B cell (primary cell): ENCODE measurements at regions not wholly inside any gene's neighbourhood (a gene's known extent, or its start where the extent isn't known, plus 50 kb on each side); places are given as distances from the start of the nearest gene placed in this dataset.

Experiments used
- ATAC-seq: fragments of 200-7000 bp; cut with Tn5 transposase; one replicate; pipeline ENCODE4 v1.10.0; 2021; ENCODE audit warnings: low read depth, mild to moderate bottlenecking, moderate number of reproducible peaks, moderate library complexity
- CTCF ChIA-PET: fragments of 350-600 bp; sonication (Branson Sonifier 250); formaldehyde crosslinking; loops from one replicate; lab custom pipeline; 2021; ENCODE audit warnings: antibody characterized with exemption, inconsistent platforms; lab: Charles Lee
- POLR2A ChIA-PET: fragments of 350-600 bp; sonication (Branson Sonifier 250); formaldehyde crosslinking; loops from one replicate; lab custom pipeline; 2021; ENCODE audit warnings: antibody characterized with exemption; lab: Charles Lee
- DNase-seq: peaks from one replicate; pipeline ENCODE4 v3.0.0; 2013
- H2AFZ ChIP-seq: 2 replicates; pipeline ENCODE4 v1.6.1; 2012; ENCODE audit warnings: mild to moderate bottlenecking, low read depth, low read length; ENCODE audit not compliant: insufficient read depth, poor library complexity, severe bottlenecking
- H3K27ac ChIP-seq, 2 donors: 1 replicate in 1 of 2; 2 replicates in 1 of 2; pipeline ENCODE4 v1.5.1; 2012 to 2013; ENCODE audit warnings: low read length in 2 of 2, mild to moderate bottlenecking in 2 of 2, moderate library complexity in 1 of 2
- H3K27me3 ChIP-seq, 4 experiments: fragments of 200-600 bp in 1 of 4; sonication (generic) in 1 of 4; replicated peaks in 1 of 4; 1 replicate in 2 of 4; 2 replicates in 2 of 4; pipeline versions ENCODE4 v1.6.1 to v1.7.0; 2013 to 2016; ENCODE audit warnings: low read length in 3 of 4, mild to moderate bottlenecking in 2 of 4, mixed read lengths in 1 of 4, moderate library complexity in 1 of 4; ENCODE audit not compliant: insufficient read depth in 4 of 4, control insufficient read depth in 3 of 4; ENCODE audit errors: control extremely low read depth in 1 of 4
- H3K36me3 ChIP-seq, 2 experiments: replicated peaks in 1 of 2; 1 replicate in 1 of 2; 2 replicates in 1 of 2; pipeline versions ENCODE4 v1.6.1 to v1.7.1; 2013; ENCODE audit warnings: low read length in 1 of 2; ENCODE audit not compliant: insufficient read depth in 2 of 2, control insufficient read depth in 1 of 2; ENCODE audit errors: control extremely low read depth in 1 of 2, extremely low read depth in 1 of 2
- H3K4me1 ChIP-seq, 2 donors: fragments of 200-600 bp in 1 of 2; sonication (generic) in 1 of 2; 1 replicate in 1 of 2; 2 replicates in 1 of 2; pipeline versions ENCODE4 v1.5.1 to v1.6.1; 2013 to 2017; ENCODE audit warnings: low read length in 2 of 2; ENCODE audit not compliant: control insufficient read depth in 2 of 2, insufficient read depth in 2 of 2
- H3K4me2 ChIP-seq: replicated peaks from 2 replicates; pipeline ENCODE3; 2012; ENCODE audit warnings: mild to moderate bottlenecking, low read depth, low read length; ENCODE audit not compliant: poor library complexity, severe bottlenecking
- H3K4me3 ChIP-seq, 5 experiments: fragments of 200-600 bp in 1 of 5; sonication (generic) in 1 of 5; 1 replicate in 3 of 5; 2 replicates in 2 of 5; pipeline versions ENCODE4 v1.5.1 to v1.7.0; 2011 to 2016; ENCODE audit warnings: low read length in 4 of 5, mild to moderate bottlenecking in 4 of 5, low read depth in 2 of 5, control low read depth in 1 of 5, moderate library complexity in 1 of 5; ENCODE audit not compliant: insufficient read depth in 1 of 5; ENCODE audit errors: control extremely low read depth in 1 of 5, extremely low read depth in 1 of 5
- H3K79me2 ChIP-seq: fragments of 200-600 bp; sonication (generic); one replicate; pipeline ENCODE4 v1.6.0; 2016; ENCODE audit warnings: low read length; ENCODE audit not compliant: control insufficient read depth, insufficient read depth
- H3K9ac ChIP-seq: fragments of 200-600 bp; sonication (generic); 2 replicates; pipeline ENCODE4 v1.6.1; 2017; ENCODE audit warnings: mild to moderate bottlenecking, low read length, moderate library complexity
- H3K9me3 ChIP-seq, 3 donors: one replicate each; pipeline versions ENCODE4 v1.6.1 to v1.7.1; 2013; ENCODE audit warnings: low read length in 2 of 3; ENCODE audit not compliant: control insufficient read depth in 2 of 3, insufficient read depth in 1 of 3; ENCODE audit errors: control extremely low read depth in 1 of 3
- H4K20me1 ChIP-seq: 2 replicates; pipeline ENCODE4 v1.6.0; 2012; ENCODE audit warnings: mild to moderate bottlenecking, low read length; ENCODE audit not compliant: insufficient read depth, control insufficient read depth, poor library complexity, severe bottlenecking
- H3K27ac Mint-ChIP-seq: one replicate; pipeline ENCODE4 v1.8.0; 2021; ENCODE audit warnings: mixed read lengths
- H3K27me3 Mint-ChIP-seq: one replicate; pipeline ENCODE4 v1.8.0; 2021; ENCODE audit warnings: mixed read lengths
- H3K4me1 Mint-ChIP-seq: one replicate; pipeline ENCODE4 v1.8.0; 2021; ENCODE audit warnings: mixed read lengths
- H3K4me3 Mint-ChIP-seq: one replicate; pipeline ENCODE4 v1.8.0; 2021; ENCODE audit warnings: mixed read lengths
- H3K9me3 Mint-ChIP-seq: one replicate; pipeline ENCODE4 v1.8.0; 2022; ENCODE audit warnings: mixed read lengths; ENCODE audit not compliant: insufficient read depth
- CTCF ChIP-seq: fragments of 200-600 bp; IDR thresholded peaks from one replicate; pipeline ENCODE4 v1.8.0; 2022; ENCODE audit warnings: antibody characterized with exemption, mild to moderate bottlenecking
- EZH2 ChIP-seq: IDR thresholded peaks from 2 replicates; pipeline ENCODE4 v1.6.1; 2012; ENCODE audit warnings: borderline replicate concordance, low read depth, mild to moderate bottlenecking, moderate library complexity, low read length; ENCODE audit not compliant: insufficient read depth, poor library complexity, severe bottlenecking
- WGBS: methylation state at CpG from one replicate; pipeline ENCODE4 v1.1.5; 2013; ENCODE audit warnings: missing lambda C conversion rate; ENCODE audit not compliant: insufficient coverage; 5-methylcytosine and 5-hydroxymethylcytosine counted together
- intact Hi-C: fragments of 100-400 bp; cut with micrococcal nuclease; formaldehyde crosslinking; loops from one replicate; pipeline ENCODE4 v1.10.0; 2022

- CTCF ChIA-PET = no interaction called here
- no peak overlapping the region for H3K4me3 ChIP-seq
- H3K9me3 ChIP-seq = peaks cover 0 to 16% (median 4%) of the 10 kb centered on the region in 3 donors
- TF ChIP-seq CTCF (no peak), EZH2 (no peak)
- no peak overlapping the region for H3K27ac ChIP-seq
- H4K20me1 ChIP-seq = no peaks in the 10 kb centered on the region
- DNase-seq (no peak), ATAC-seq (no peak)
- no CpG with 5 or more reads among the region's 3 CpGs for WGBS
- Mint-ChIP-seq H3K4me3 (no peak overlapping the region), H3K9me3 (peaks cover 29% of the 10 kb centered on the region), H3K4me1 (no peaks in the 10 kb centered on the region), H3K27ac (no peak overlapping the region), H3K27me3 (no peaks in the 10 kb centered on the region)
- H3K4me2 ChIP-seq = no peak overlapping the region
- H3K9ac ChIP-seq = no peak overlapping the region
- H3K79me2 ChIP-seq = no peaks in the 10 kb centered on the region
- no peaks in the 10 kb centered on the region for H3K36me3 ChIP-seq
- H3K27me3 ChIP-seq = no peaks in the 10 kb centered on the region
- POLR2A ChIA-PET = no interaction called here
- no peak overlapping the region for H2AFZ ChIP-seq
- H3K4me1 ChIP-seq = no peaks in the 10 kb centered on the region
- intact Hi-C loops = no loop called here
Observed at GRCh38 chr19:31863122-31863521, 482.3 kb upstream of the ZNF507 start.

- Mint-ChIP-seq H3K27ac (no peak overlapping the region), H3K4me3 (no peak overlapping the region), H3K9me3 (peaks cover 4% of the 10 kb centered on the region), H3K27me3 (no peaks in the 10 kb centered on the region), H3K4me1 (no peaks in the 10 kb centered on the region)
- no peaks in the 10 kb centered on the region for H3K36me3 ChIP-seq
- H2AFZ ChIP-seq = no peak overlapping the region
- H3K4me1 ChIP-seq = no peaks in the 10 kb centered on the region
- H3K27me3 ChIP-seq = no peaks in the 10 kb centered on the region
- no peak for DNase-seq
- peaks cover 0 to 11% (median 0%) of the 10 kb centered on the region in 3 donors for H3K9me3 ChIP-seq
- no peak overlapping the region for H3K4me2 ChIP-seq
- WGBS = 93% methylated on average over 4 of the region's 4 CpGs
- no peak overlapping the region for H3K4me3 ChIP-seq
- ATAC-seq = no peak
- no peaks in the 10 kb centered on the region for H4K20me1 ChIP-seq
- ChIA-PET CTCF (no interaction called here), POLR2A (no interaction called here)
- no peaks in the 10 kb centered on the region for H3K79me2 ChIP-seq
- no peak for TF ChIP-seq CTCF
- no peak for TF ChIP-seq EZH2
- H3K27ac ChIP-seq = no peak overlapping the region
- intact Hi-C loops = no loop called here
- H3K9ac ChIP-seq = no peak overlapping the region
Observed at GRCh38 chr19:31874313-31874712, 471.1 kb upstream of the ZNF507 start.
